ENCODE measurements at regions not wholly inside any gene's neighbourhood (a gene's known extent, or its start where the extent isn't known, plus 50 kb on each side); places are given as distances from the start of the nearest gene placed in this dataset.

- dilution Hi-C loops (cut with MboI; ENCODE audit: extremely low pct_ligation_motif_present, low sequenced_read_pairs), result no loop called here
Observed at GRCh38 chr10:9712393-9712792, 1305.3 kb upstream of the CELF2 start.

More at GRCh38 chr10:9712393-9712792, 1305.3 kb upstream of the CELF2 start:
- Histone ChIP-seq H3K9me3 (replicated peaks; ENCODE audit: control insufficient read depth, insufficient read depth, low read length) (no peaks in the 10 kb centered on the region), H3K4me2 (ENCODE audit: insufficient read depth, low read length) (no peak overlapping the region), H3K27me3 (ENCODE audit: control insufficient read depth in 2 of 2, insufficient read depth in 2 of 2, low read length in 2 of 2) (no peaks in the 10 kb centered on the region), H3K27ac (ENCODE audit: insufficient read depth, low read depth, low read length) (no peak overlapping the region), H4K20me1 (replicated peaks; ENCODE audit: control insufficient read depth, extremely low read depth, insufficient read depth, low read length) (no peaks in the 10 kb centered on the region), H3K36me3 (ENCODE audit: control insufficient read depth in 2 of 2, extremely low read depth in 1 of 2, insufficient read depth in 2 of 2, low read length in 2 of 2) (no peaks in the 10 kb centered on the region), H3K79me2 (ENCODE audit: control insufficient read depth, insufficient read depth, low read length) (no peaks in the 10 kb centered on the region), H3K9ac (replicated peaks; ENCODE audit: extremely low read depth, insufficient read depth, low read length) (no peak overlapping the region), H3K4me3 (replicated peaks in 1 of 3; ENCODE audit: insufficient read depth in 1 of 3, low read depth in 1 of 3, low read length in 3 of 3) (no peak overlapping the region), H3K9me1 (replicated peaks; ENCODE audit: control insufficient read depth, extremely low read depth, insufficient read depth, low read length) (no peaks in the 10 kb centered on the region), H3K4me1 (ENCODE audit: control insufficient read depth, extremely low read depth, insufficient read depth, low read length) (no peaks in the 10 kb centered on the region), H2AFZ (ENCODE audit: low read depth, low read length) (no peak overlapping the region)
- no peak for TF ChIP-seq POLR2A (IDR thresholded peaks at IDR 0.05; ENCODE audit: low read depth, low read length)
- no peak for TF ChIP-seq EZH2 (IDR thresholded peaks at IDR 0.05; ENCODE audit: borderline replicate concordance, low read depth, low read length, severe bottlenecking)
- TF ChIP-seq FOS (IDR thresholded peaks at IDR 0.05; ENCODE audit: borderline replicate concordance, insufficient read depth, low read length), result no peak
- no peak for TF ChIP-seq POLR2AphosphoS5 (IDR thresholded peaks at IDR 0.05; ENCODE audit: insufficient read depth, low read depth, low read length)
- TF ChIP-seq MAX (IDR thresholded peaks at IDR 0.05; ENCODE audit: insufficient read depth, insufficient read length), result no peak
- no peak for TF ChIP-seq JUN (IDR thresholded peaks at IDR 0.05; ENCODE audit: borderline replicate concordance, insufficient read depth, insufficient read length, low read depth)
- no peak for TF ChIP-seq GATA2 (IDR thresholded peaks at IDR 0.05; ENCODE audit: insufficient read depth, insufficient read length, low read depth, low read length)
- no peak for TF ChIP-seq MYC (IDR thresholded peaks at IDR 0.05; ENCODE audit: low read depth, low read length)
- no peak for TF ChIP-seq CTCF (IDR thresholded peaks at IDR 0.05; ENCODE audit: extremely low read depth in 1 of 2, insufficient read depth in 1 of 2, low read depth in 1 of 2, low read length in 2 of 2)
- intact Hi-C loops (cut with micrococcal nuclease), result no loop called here
- DNase-seq (ENCODE audit: low read depth, low spot score) (no peak), FAIRE-seq (no peak)
- CTCF ChIA-PET, result no interaction called here
- POLR2A ChIA-PET, result no interaction called here
- BruUV-seq (replicated peaks), result no TSS peak

All from endothelial cell of umbilical vein (primary cell).